Fibroblast of pulmonary artery (primary cell): ENCODE measurements at regions not wholly inside any gene's neighbourhood (a gene's known extent, or its start where the extent isn't known, plus 50 kb on each side); places are given as distances from the start of the nearest gene placed in this dataset.
"Not testable (repeated sequence)": the region's sequence is repeated elsewhere in the genome, so short reads cannot be mapped to it uniquely, and the experiment has no call there.

ENCODE experiments used
- DNase-seq: peaks from one replicate; pipeline ENCODE4 v3.0.0-alpha.2; 2010; ENCODE audit warnings: low read depth
- H3K4me3 ChIP-seq: replicated peaks from 2 replicates; pipeline ENCODE4 v1.5.1; 2011; ENCODE audit warnings: low read depth, mild to moderate bottlenecking, control low read depth, low read length, moderate library complexity
- CTCF ChIP-seq: IDR thresholded peaks from 2 replicates; pipeline ENCODE4 v1.5.1; 2011; ENCODE audit warnings: mild to moderate bottlenecking, control low read depth, low read length, inconsistent platforms; ENCODE audit errors: missing control alignments

GRCh38 chr5:91243286-91243685 lies 139.8 kb downstream of the ARRDC3 start:
- H3K4me3 ChIP-seq, result no peak overlapping the region

GRCh38 chr5:91241460-91241859 lies 141.7 kb downstream of the ARRDC3 start:
- not testable (repeated sequence) for DNase-seq, H3K4me3 ChIP-seq

More at GRCh38 chr5:91243286-91243685, 139.8 kb downstream of the ARRDC3 start:
- DNase-seq, result no peak
- TF ChIP-seq CTCF, result no peak

GRCh38 chr5:91240175-91240574 lies 142.9 kb downstream of the ARRDC3 start:
- no peak for TF ChIP-seq CTCF
- no peak overlapping the region for H3K4me3 ChIP-seq
- no peak for DNase-seq

GRCh38 chr5:91235271-91235694 lies 147.8 kb downstream of the ARRDC3 start:
- no peak overlapping the region for H3K4me3 ChIP-seq
- no peak for DNase-seq
- no peak for TF ChIP-seq CTCF

- no peak for DNase-seq
- TF ChIP-seq CTCF, result no peak
- H3K4me3 ChIP-seq, result no peak overlapping the region
These were observed 150.6 kb downstream of the ARRDC3 start for GRCh38 chr5:91232523-91232922.

- no peak overlapping the region for H3K4me3 ChIP-seq
- no peak for DNase-seq
- no peak for TF ChIP-seq CTCF
These were observed 153.9 kb downstream of the ARRDC3 start for GRCh38 chr5:91229031-91229727.

- DNase-seq, result no peak
- no peak for TF ChIP-seq CTCF
- H3K4me3 ChIP-seq, result no peak overlapping the region
These were observed 154.9 kb downstream of the ARRDC3 start for GRCh38 chr5:91228188-91228587.
